HuH-7.5 (cell line): ENCODE measurements at regions not wholly inside any gene's neighbourhood (a gene's known extent, or its start where the extent isn't known, plus 50 kb on each side); places are given as distances from the start of the nearest gene placed in this dataset.

Experiments
- DNase-seq: peaks from one replicate; pipeline ENCODE4 v3.0.0; 2011; ENCODE audit warnings: low spot score

GRCh38 chr5:88955403-88955802 is 72.4 kb upstream of the MEF2C start:
- no peak for DNase-seq

DNA sequence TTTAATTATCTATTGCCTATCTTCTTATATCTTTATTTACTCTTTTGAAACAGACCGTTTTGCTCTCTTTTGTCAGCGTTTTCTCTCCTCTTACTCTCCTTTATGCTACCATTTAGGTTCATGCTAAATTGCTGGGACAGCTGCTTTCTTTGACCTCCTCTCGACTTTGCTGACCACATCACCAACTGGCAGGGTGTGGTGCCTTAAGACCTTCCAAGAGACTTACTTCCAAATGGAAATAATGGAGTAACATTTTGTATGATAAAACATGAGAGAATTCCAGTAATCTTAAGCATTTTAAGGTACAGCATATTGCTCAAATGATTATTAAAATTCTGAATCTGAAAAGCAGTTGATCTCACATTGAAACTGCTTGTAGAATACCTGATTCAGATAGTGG is 71.5 kb upstream of the MEF2C start:
- no peak for DNase-seq

- no peak for DNase-seq
Measured at GRCh38 chr5:88952996-88953643, 70.1 kb upstream of the MEF2C start.

GRCh38 chr5:88952344-88952743 is 69.4 kb upstream of the MEF2C start:
- DNase-seq: no peak

GRCh38 chr5:88951457-88951856 is 68.5 kb upstream of the MEF2C start:
- DNase-seq: no peak

DNA sequence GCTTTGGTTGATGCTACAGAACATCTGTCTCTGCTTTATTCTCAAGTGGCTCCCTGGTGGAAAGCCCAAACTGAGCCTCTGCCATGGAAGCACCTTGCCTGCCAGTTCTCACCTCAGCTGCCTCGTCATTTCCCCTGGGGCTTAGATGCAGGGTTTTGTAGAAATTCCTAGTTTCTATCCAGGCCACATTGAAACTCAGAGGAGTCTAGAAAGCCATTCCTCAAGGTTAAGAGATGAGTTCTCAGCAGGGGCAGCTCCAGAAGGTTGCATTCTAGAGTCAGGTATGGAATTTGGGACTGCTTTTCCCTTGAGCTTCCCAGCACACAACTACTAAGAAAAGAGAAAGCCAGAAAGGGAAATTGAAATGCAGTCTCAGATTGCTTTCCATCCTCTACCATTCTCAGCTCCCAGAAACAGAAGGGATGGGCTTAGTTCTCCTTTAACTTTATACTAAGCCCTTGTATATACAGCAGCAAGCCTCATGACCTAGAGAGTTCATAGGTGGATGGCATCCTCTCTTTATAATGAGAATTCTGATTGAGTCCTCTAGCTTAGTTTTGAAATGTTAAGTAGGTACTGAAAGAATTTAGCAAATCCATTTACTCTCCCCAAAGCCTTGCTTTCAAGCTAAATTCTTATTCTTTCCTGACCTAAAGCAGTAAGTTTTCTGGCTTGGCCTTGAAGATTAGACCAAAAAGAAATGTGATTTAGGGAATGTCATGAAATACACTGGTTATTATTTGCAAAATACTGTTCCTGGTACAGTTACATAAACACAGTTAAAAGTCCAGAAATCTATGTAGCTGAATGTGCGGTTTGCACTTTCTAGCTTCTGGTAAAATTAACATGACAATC is 66.0 kb upstream of the MEF2C start:
- DNase-seq: no peak

DNA sequence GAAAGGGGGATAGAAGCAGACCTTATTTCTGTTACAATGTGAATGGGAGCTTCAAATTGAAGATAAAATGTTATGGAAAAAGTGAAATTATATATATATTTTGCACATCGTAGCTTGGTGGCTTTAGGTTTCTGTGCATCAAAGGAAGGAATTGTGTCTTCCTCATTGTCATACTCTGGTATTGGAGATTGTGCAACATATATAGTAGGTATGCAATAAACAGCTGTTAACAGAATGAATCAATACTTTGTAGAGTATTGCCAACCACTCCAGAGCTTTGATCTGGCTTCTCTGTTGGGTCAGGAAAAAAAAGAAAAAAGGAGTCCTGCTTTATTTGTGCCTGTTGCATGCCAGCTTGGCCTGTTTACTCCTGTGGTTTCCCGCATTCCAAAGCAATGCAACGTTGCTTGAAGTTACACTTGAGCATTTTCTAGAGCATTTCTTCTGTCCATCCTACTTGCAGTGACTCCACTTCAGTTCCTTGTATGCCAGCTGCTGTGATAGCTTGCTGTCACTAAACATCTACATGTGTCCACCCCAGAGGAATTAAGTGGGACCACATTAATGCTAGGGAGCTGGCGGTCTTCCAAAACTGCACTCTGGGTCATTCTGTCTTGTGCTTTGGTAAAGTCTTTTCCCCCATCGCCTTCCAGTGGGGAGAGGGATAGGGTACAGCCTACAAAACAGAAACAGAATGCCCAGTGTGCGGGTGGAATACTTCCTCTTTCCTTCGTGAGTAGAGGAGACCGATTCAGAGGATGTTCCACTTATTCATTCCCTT is 62.0 kb upstream of the MEF2C start:
- DNase-seq: no peak

DNA sequence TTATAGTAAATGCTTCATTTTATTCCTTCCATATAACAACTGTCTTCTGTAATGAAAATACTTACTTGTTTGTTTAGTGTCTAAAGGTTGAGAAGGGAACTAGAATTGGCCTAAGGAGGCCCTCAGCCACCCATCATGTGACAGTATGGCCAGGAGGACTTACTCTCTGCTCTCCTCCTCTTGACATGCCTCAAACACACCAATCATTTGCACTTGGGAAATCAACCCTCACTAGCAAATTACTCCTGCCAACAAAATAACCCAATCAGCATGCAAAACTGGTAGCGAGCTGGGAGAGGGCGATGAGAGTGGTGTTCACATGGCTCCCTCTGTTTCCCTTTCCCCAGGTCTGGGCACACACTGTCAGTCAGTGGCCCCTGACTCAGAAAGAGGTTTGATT is 58.6 kb upstream of the MEF2C start:
- no peak for DNase-seq

GRCh38 chr5:88940713-88941112 is 57.7 kb upstream of the MEF2C start:
- DNase-seq: no peak

DNA sequence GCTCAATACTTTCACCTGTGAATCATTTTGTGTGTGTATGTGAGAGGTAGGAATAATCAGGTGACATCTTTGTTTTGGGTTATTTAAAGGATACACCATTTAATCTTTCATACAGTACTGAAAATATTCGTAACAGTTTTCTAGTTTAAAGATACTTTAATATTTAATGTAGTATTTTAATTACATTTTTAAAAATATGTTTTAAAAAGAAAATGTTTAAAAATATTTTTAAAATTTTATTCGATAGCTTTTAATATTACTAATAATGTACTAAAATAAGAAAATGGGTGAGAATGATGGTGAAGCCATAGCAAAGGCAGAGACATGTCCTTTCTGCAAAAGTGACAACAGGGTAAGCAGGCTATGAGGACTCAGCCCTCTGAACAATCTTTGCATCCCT is 56.3 kb upstream of the MEF2C start:
- DNase-seq: no peak

DNA sequence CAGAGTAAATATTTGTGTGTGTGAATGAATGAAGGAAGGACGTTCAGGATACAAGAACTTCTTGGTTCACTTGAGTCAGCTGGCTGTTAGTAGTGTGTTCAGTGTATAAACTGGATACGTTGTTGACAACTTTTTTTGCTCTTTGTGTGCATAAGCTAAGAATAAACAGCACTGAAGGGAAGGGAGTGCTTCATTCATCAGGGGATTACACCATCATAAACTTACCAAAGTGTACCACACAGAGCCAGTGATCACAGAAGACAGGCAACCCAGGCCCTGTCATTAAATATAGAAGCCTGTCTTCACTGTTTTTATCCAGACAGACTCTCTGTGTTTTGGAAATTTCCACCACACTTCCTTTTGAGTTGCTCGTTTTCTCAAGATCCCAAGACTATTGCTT is 55.5 kb upstream of the MEF2C start:
- DNase-seq: no peak

- no peak for DNase-seq
Measured at GRCh38 chr5:88937406-88937805, 54.4 kb upstream of the MEF2C start.

DNA sequence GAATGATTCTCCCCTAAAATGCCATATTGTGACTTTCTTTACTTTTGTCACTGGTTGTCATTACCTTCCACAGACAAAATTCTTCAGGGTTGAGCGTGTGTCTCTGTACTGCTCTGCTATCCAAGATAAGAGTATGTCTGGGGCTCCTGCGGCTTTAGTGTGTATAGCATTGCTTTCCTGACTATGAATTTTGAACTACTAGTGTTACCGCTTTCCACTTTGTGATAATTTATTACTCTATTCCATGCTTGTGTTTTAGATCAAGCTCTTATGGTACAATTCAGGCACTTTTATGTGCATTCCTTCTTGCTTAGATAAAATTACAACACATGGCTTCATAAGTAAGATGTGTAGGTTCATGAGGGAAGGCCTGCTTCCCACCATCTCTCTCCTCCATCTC is 51.5 kb upstream of the MEF2C start:
- no peak for DNase-seq
